ENCODE measurements at regions not wholly inside any gene's neighbourhood (a gene's known extent, or its start where the extent isn't known, plus 50 kb on each side); places are given as distances from the start of the nearest gene placed in this dataset.

DNA sequence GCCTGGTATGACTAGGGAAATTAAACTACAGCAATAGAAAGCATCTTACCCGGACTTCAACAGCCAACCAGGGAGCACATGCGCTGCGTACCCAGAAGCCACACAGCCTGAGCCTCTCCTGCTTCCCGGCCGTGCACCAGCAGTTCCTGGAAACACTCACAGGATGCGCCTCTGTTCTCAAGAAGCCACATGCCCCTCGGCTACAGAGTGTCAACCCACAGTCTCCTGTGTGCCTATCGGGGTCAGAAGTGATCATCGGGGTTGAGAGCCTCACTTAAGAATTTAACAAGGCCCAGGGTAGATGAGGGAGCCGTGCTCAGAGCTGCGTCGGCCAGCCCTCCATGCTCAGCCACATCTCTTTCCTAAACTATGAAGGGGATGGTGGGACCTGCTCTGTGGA is 147.2 kb upstream of the GGTLC1 start:
- Mint-ChIP-seq H3K27me3 (no peaks in the 10 kb centered on the region), H3K4me1 (no peaks in the 10 kb centered on the region), H3K4me3 (no peak overlapping the region), H3K9me3 (peaks cover 2 to 4% of the 10 kb centered on the region in 2 donors), H3K27ac (no peak overlapping the region), H3K36me3 (no peaks in the 10 kb centered on the region)
- DNase-seq, result no peak
- ATAC-seq (replicated peaks), result no peak

DNA sequence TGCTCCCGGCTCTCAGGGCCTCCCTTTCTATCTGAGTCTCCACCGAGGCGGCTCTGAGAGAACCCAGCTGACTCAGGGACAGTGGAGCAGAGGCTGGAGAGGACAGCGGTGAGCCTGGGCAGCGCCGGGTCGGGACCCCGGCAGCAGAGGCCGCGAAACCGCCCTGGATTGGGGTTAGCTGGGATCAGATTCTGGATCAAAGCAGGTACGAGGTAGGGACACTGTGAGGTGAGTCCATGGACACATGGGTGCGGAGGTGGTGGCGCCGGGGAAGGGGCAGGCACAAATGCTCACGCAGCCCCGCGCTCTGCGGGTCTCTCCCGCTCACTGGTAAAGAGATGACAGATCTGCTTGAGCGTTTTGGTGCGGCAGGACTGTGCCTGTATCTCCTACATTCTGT is 146.4 kb upstream of the GGTLC1 start:
- Mint-ChIP-seq H3K36me3 (no peaks in the 10 kb centered on the region), H3K4me3 (no peak overlapping the region), H3K4me1 (no peaks in the 10 kb centered on the region), H3K9me3 (no peaks in the 10 kb centered on the region), H3K27ac (no peak overlapping the region), H3K27me3 (no peaks in the 10 kb centered on the region)
- DNase-seq (no peak), ATAC-seq (replicated peaks) (no peak)

DNA sequence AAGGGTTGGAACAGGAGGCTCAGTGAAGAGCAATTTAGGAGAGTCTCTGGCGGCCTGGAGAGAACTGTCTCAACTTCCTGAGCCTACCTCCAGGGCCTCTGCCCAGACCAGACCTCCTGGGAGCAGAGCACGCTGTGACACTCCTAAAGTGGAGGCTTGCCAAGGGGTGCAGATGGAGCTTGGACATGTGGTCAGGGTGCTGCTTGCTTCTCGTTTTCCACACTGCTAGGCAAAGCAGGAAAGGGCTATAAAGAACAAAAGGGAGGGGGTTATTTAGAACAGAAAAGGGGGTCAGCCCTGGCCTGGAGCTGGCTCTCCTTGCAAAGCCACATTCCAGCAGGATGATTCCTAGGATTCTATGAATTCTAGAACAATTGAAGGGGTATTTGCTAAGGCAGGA is 145.7 kb upstream of the GGTLC1 start:
- no peaks in the 10 kb centered on the region for H3K4me1 Mint-ChIP-seq
- H3K4me3 Mint-ChIP-seq, result no peak overlapping the region
- ATAC-seq (replicated peaks), result no peak
- no peak overlapping the region for H3K27ac Mint-ChIP-seq
- no peaks in the 10 kb centered on the region for H3K9me3 Mint-ChIP-seq
- no peaks in the 10 kb centered on the region for H3K27me3 Mint-ChIP-seq
- no peaks in the 10 kb centered on the region for H3K36me3 Mint-ChIP-seq
- DNase-seq, result no peak

DNA sequence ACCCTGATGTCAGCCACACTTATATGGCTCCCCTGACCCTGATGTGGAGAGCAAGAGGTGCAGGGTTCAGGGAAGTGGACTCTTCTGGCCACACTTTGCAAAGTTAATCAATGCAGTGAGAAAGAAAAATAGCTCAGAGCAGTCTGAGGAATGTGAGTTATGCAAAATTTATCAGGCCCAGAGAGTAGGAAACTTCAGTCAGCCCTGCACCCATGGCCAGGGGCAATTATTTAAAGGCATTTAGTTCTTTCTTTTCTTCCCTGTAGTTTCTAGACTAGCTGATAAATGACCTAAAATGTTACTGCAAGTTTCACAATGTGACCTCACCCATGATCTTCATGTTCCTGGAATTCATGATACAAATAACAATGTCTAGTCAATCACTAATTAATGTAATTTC is 143.7 kb upstream of the GGTLC1 start:
- Mint-ChIP-seq H3K36me3 (no peaks in the 10 kb centered on the region), H3K4me3 (no peak overlapping the region), H3K27ac (no peak overlapping the region), H3K27me3 (peaks cover 4 to 9% of the 10 kb centered on the region in 2 donors), H3K9me3 (no peaks in the 10 kb centered on the region), H3K4me1 (no peaks in the 10 kb centered on the region)
- DNase-seq (no peak), ATAC-seq (replicated peaks) (no peak)

DNA sequence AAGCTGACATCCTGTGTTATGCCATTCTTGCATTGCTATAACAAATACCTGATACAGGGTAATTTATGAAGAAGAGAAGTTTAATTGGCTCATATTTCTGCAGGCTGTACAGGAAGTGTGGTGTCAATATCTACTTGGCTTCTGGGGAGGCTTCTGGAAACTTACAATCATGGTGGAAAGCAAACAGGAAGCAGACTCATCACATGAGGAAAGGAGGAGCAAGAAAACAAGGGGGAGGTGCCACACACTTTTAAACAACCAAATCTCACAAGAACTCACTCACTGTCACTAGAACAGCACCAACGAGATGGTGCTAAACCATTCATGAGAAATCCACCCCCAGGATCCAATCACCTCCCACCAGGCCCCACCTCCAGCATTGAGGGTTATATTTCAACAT is 143.1 kb upstream of the GGTLC1 start:
- peaks cover 4 to 9% of the 10 kb centered on the region in 2 donors for H3K27me3 Mint-ChIP-seq

DNA sequence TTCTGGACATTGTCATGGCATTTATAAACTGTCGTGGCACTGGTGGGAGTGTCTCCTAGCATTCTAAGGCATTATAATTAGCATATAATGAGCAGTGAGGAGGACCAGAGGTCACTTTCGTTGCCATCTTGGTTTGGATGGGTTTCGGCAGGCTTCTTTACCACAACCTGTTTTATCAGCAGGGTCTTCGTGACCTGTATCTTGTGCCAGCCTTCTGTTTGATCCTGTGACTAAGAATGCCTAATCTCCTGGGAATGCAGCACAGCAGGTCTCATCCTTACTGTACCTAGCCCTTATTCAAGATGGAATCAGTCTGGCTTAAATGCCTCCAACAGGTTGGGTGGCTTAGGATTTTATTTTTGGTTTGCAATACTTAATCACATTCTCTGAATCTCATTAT is 142.7 kb upstream of the GGTLC1 start:
- DNase-seq (no peak), ATAC-seq (replicated peaks) (no peak)
- H3K9me3 Mint-ChIP-seq, result no peaks in the 10 kb centered on the region
- H3K36me3 Mint-ChIP-seq, result no peaks in the 10 kb centered on the region
- no peak overlapping the region for H3K4me3 Mint-ChIP-seq
- peaks cover 4 to 9% of the 10 kb centered on the region in 2 donors for H3K27me3 Mint-ChIP-seq
- no peaks in the 10 kb centered on the region for H3K4me1 Mint-ChIP-seq
- no peak overlapping the region for H3K27ac Mint-ChIP-seq

More for the DNA sequence above, 143.1 kb upstream of the GGTLC1 start:
- ATAC-seq (replicated peaks), result no peak
- Mint-ChIP-seq H3K27ac (no peak overlapping the region), H3K4me1 (no peaks in the 10 kb centered on the region), H3K9me3 (no peaks in the 10 kb centered on the region), H3K4me3 (no peak overlapping the region), H3K36me3 (no peaks in the 10 kb centered on the region)
- no peak for DNase-seq

DNA sequence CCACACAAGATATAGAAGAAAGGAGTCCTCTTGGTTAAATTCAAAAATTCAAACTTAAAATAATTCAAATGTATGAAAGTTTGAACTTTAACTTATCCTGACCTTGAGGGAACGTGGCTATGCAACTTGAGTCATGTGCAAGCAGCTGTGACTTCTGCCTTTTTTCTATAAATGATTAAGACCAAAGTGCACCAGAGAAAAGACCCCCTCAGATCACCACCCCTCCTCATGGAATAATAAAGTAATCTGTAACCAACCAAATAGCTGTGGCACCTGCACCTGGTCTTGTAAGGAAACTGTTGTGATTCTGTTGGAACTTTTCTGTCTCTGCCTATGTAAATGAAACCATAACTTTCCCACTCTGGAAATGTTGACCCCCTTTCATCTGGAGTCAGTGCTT is 141.1 kb upstream of the GGTLC1 start:
- Mint-ChIP-seq H3K36me3 (no peaks in the 10 kb centered on the region), H3K27me3 (peaks cover 4 to 9% of the 10 kb centered on the region in 2 donors), H3K9me3 (no peaks in the 10 kb centered on the region), H3K27ac (no peak overlapping the region), H3K4me1 (no peaks in the 10 kb centered on the region), H3K4me3 (no peak overlapping the region)
- no peak for DNase-seq
- no peak for ATAC-seq (replicated peaks)

DNA sequence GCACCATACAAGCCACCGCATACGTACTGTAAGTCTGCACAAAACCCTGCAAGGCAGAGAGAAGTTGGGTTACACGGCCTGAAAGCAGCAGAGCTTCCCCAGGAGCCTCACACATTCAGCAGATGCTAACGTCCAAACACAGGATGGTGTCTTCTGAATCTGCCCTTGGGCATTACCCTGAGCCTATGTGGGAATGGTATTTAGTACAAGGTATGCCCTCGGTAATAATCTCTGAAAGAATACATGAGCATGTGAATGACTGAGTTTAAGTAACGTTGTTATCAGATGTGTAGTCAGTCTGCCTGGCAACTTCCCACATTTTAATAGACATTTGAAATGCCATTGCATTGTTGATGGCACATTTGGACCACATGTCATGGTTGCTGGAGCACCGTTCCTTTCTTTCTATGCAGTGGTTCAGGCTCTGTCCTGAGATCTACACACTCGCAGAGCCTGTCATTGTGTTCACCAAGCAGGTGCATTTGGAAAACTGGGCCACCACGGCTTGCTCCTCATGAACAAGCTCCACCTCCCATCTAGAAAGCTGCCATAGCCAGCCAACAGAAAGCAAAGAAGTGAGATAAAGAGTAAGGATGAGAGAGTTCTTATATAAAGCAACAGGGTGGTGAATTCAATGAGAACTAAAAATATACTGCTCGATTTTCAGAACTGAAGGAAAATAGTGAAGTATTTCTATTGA is 136.5 kb upstream of the GGTLC1 start:
- no peaks in the 10 kb centered on the region for H3K4me1 Mint-ChIP-seq
- DNase-seq (no peak), ATAC-seq (replicated peaks) (no peak)
- H3K9me3 Mint-ChIP-seq, result peaks cover 0 to 4% of the 10 kb centered on the region in 2 donors
- H3K4me3 Mint-ChIP-seq, result no peak overlapping the region
- no peak overlapping the region for H3K27ac Mint-ChIP-seq
- peaks cover 9% of the 10 kb centered on the region in 2 donors for H3K27me3 Mint-ChIP-seq
- no peaks in the 10 kb centered on the region for H3K36me3 Mint-ChIP-seq

DNA sequence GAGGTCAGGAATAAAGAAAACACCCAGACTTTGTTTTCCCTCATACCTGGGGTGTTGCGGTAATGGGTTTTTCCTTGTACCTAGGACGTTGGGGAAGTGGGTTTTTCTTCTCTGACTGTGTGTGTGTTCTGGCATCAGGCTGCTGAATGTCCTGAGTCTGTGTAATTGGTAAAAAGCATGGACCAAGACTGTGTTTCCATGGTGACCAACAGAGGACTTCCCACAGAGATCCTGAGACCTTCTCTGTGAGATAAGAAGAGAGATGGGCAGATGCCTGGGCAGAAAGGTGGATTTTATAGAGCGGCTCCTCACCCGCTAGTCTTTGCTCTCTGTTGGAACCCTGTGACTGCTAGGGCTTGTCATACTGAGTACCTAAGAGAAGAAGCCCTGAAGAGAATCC is 135.4 kb upstream of the GGTLC1 start:
- peaks cover 9% of the 10 kb centered on the region in 2 donors for H3K27me3 Mint-ChIP-seq
- H3K36me3 Mint-ChIP-seq, result no peaks in the 10 kb centered on the region
- no peaks in the 10 kb centered on the region for H3K4me1 Mint-ChIP-seq
- no peak for ATAC-seq (replicated peaks)
- H3K9me3 Mint-ChIP-seq, result peaks cover 0 to 4% of the 10 kb centered on the region in 2 donors
- no peak overlapping the region for H3K27ac Mint-ChIP-seq
- DNase-seq, result no peak
- no peak overlapping the region for H3K4me3 Mint-ChIP-seq

DNA sequence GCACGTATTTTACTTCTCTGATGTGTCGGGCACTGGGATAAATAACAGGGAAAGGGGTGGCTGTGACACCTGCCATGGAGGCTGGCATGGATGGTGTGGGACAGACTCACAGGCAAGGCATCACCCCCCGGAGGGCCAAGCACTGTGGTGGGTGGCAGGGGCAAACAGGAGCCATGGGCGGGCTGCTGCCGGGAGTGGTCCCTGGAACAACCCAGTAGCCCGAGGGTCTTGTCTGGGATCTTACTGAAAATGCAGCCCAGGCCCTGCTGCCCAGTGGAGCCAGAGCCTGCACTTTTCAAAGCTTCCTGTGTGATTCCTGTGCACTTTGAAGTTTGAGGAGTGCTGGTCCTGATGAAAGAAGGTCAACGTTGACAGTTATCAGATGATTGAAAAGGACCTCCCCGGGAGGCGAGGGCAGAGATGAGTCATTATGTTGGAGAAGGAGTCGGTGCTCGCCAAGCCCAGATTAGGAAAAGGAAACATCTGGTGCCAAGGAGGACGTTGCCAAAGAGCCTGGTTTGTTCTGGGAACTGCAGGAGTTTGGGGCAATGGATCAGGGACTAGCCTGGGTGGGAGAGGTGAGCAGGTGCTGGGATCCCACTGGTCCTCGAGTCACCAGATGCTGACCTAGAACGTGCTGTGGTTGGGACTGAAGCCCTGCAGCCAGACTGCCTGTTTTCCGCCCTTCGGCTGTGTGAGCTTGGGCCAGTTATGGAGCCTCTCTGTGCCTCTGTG is 130.0 kb upstream of the GGTLC1 start:
- DNase-seq (no peak), ATAC-seq (replicated peaks) (no peak)
- Mint-ChIP-seq H3K27me3 (peaks cover 10 to 11% of the 10 kb centered on the region in 2 donors), H3K9me3 (peaks cover 0 to 4% of the 10 kb centered on the region in 2 donors), H3K36me3 (no peaks in the 10 kb centered on the region), H3K4me1 (peaks cover 2 to 6% of the 10 kb centered on the region in 2 donors), H3K4me3 (no peak overlapping the region), H3K27ac (no peak overlapping the region)

DNA sequence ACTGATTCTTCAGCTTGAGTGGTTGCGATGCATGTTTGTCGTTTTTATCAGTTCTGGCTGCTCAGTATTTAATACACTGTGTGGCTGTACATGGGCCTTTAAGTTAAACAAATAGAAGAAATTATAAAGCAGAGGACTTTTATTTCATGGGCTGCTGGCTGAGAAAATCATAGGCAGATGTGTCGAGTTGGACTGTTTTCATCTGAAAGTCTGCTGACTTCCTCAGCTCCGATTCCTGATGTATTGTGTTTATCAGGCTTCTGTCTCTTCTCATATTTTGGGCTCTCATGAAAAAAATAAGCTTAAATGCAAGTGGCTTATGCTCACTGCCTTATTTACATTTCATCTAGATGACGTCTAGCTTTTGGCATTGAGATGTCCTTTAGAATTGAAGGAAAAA is 129.5 kb upstream of the GGTLC1 start:
- H3K27me3 Mint-ChIP-seq, result peaks cover 8 to 11% of the 10 kb centered on the region in 2 donors
- ATAC-seq (replicated peaks), result no peak
- H3K4me1 Mint-ChIP-seq, result peaks cover 2 to 6% of the 10 kb centered on the region in 2 donors
- DNase-seq, result no peak
- H3K9me3 Mint-ChIP-seq, result peaks cover 0 to 4% of the 10 kb centered on the region in 2 donors
- no peak overlapping the region for H3K27ac Mint-ChIP-seq
- no peaks in the 10 kb centered on the region for H3K36me3 Mint-ChIP-seq
- H3K4me3 Mint-ChIP-seq, result no peak overlapping the region

DNA sequence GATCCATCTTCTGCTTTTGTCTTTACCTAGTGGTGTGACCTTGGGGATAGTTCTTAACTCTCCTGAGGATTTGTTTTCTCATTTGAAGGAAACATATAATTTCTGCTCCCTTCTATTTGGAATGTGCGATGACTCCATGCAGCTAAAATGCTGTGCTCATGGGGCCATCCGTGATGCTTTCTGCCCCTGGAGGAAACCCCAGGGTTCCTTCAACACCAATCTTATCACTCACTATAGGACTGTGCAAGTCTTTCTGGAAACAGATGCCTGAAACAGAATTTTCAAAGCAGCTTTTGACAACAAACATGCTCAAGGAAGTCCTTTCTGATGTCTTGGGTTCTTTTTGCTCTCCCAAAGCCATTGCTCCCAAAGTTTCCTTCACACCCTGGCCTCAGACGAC is 128.8 kb upstream of the GGTLC1 start:
- Mint-ChIP-seq H3K36me3 (no peaks in the 10 kb centered on the region), H3K4me1 (peaks cover 2 to 6% of the 10 kb centered on the region in 2 donors), H3K27ac (no peak overlapping the region), H3K27me3 (peaks cover 8 to 11% of the 10 kb centered on the region in 2 donors), H3K4me3 (no peak overlapping the region), H3K9me3 (peaks cover 0 to 4% of the 10 kb centered on the region in 2 donors)
- DNase-seq, result no peak
- ATAC-seq (replicated peaks), result no peak

DNA sequence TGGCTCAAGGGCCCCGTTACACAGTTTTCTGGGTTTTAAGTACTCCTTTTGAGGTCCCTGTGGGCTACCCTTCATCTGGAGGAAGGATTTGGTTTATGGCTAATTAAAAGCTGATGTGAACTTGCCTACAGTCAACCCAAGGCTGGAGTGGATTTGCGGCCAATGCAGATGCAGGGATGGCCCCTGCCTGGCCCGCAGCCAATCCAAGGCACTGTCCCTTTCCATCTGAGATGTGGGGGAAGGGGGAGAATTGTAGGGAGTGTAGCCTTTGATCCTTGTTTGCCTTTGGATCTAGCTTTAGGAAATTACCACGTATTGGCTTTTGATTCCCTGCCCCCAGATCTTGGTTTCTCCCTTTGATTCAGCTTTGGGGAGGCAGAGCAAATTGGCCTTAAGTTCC is 128.0 kb upstream of the GGTLC1 start:
- H3K27me3 Mint-ChIP-seq, result peaks cover 8 to 11% of the 10 kb centered on the region in 2 donors
- peaks cover 0 to 4% of the 10 kb centered on the region in 2 donors for H3K9me3 Mint-ChIP-seq
- no peak for ATAC-seq (replicated peaks)
- H3K4me3 Mint-ChIP-seq, result no peak overlapping the region
- peaks cover 2 to 6% of the 10 kb centered on the region in 2 donors for H3K4me1 Mint-ChIP-seq
- H3K27ac Mint-ChIP-seq, result no peak overlapping the region
- no peak for DNase-seq
- H3K36me3 Mint-ChIP-seq, result no peaks in the 10 kb centered on the region

DNA sequence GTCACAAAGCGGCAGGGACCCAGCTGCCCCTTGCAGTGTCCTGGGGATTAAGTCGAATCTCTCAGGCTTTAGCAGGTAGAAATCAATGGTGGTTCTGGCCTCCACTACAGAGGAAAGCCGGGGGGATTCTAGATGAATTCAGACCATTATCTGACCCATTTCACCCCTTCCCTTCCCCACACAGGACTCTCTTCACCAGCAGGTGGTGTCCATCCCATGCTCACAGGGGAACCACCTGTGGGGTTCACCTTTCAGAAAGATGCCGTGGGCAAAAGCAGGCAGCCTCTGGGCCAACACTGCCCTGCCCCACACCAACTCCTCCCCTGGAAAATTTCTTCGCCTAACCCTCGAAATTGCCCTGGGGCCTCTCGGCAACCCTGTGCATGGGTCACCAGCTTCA is 123.8 kb upstream of the GGTLC1 start:
- H3K36me3 Mint-ChIP-seq, result no peaks in the 10 kb centered on the region
- peaks cover 2 to 6% of the 10 kb centered on the region in 2 donors for H3K4me1 Mint-ChIP-seq
- no peak overlapping the region for H3K27ac Mint-ChIP-seq
- H3K4me3 Mint-ChIP-seq, result no peak overlapping the region
- DNase-seq (no peak), ATAC-seq (replicated peaks) (no peak)
- peaks cover 7 to 17% of the 10 kb centered on the region in 2 donors for H3K27me3 Mint-ChIP-seq
- no peaks in the 10 kb centered on the region for H3K9me3 Mint-ChIP-seq

DNA sequence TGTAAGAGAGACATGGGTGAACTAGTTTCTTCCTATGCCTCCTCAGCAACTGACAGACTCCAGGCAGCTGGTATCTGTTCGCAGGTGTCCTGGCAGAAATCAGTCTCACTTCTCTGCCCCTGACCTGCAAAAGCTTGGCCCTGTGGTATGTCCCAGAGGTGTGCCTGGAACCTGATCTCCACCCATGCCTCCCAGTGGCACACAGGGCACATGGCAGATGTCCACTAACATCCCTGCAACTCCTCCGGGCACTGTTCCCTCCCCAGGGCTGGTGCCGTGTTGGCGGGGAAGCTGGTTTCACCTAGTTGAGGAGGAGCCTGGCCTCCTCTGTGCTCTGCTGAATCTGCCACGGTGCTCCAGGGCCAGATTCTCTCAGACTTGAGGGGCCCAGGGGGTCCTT is 123.3 kb upstream of the GGTLC1 start:
- no peak overlapping the region for H3K4me3 Mint-ChIP-seq
- peaks cover 7 to 17% of the 10 kb centered on the region in 2 donors for H3K27me3 Mint-ChIP-seq
- H3K9me3 Mint-ChIP-seq, result no peaks in the 10 kb centered on the region
- H3K27ac Mint-ChIP-seq, result no peak overlapping the region
- no peak for ATAC-seq (replicated peaks)
- no peaks in the 10 kb centered on the region for H3K36me3 Mint-ChIP-seq
- H3K4me1 Mint-ChIP-seq, result peaks cover 2 to 6% of the 10 kb centered on the region in 2 donors
- no peak for DNase-seq
